Cerebellar cortex (tissue), 1 donor: ENCODE measurements at regions not wholly inside any gene's neighbourhood (a gene's known extent, or its start where the extent isn't known, plus 50 kb on each side); places are given as distances from the start of the nearest gene placed in this dataset.

Experiments used
- DNase-seq: peaks from one replicate; pipeline ENCODE4 v3.0.0-alpha.2; 2015; ENCODE audit warnings: low spot score

GRCh38 chr4:57607566-57608180, 497.5 kb upstream of the IGFBP7 start:
- no peak for DNase-seq

- no peak for DNase-seq
These were observed 495.2 kb upstream of the IGFBP7 start for GRCh38 chr4:57605376-57605775.

GRCh38 chr4:57602141-57602540, 492.0 kb upstream of the IGFBP7 start:
- no peak for DNase-seq

- DNase-seq = no peak
These were observed 480.9 kb upstream of the IGFBP7 start for GRCh38 chr4:57591073-57591472.

- no peak for DNase-seq
These were observed 478.4 kb upstream of the IGFBP7 start for GRCh38 chr4:57588557-57588956.

- DNase-seq = no peak
These were observed 470.8 kb upstream of the IGFBP7 start for GRCh38 chr4:57580710-57581599.

- DNase-seq = no peak
These were observed 465.2 kb upstream of the IGFBP7 start for GRCh38 chr4:57575426-57575825.

GRCh38 chr4:57554556-57555092, 444.4 kb upstream of the IGFBP7 start:
- no peak for DNase-seq

- no peak for DNase-seq
These were observed 443.5 kb upstream of the IGFBP7 start for GRCh38 chr4:57553728-57554127.

GRCh38 chr4:57550198-57550597, 440.0 kb upstream of the IGFBP7 start:
- no peak for DNase-seq

GRCh38 chr4:57548856-57549255, 438.7 kb upstream of the IGFBP7 start:
- no peak for DNase-seq

GRCh38 chr4:57544811-57545654, 434.8 kb upstream of the IGFBP7 start:
- no peak for DNase-seq

- DNase-seq = no peak
These were observed 394.8 kb upstream of the IGFBP7 start for GRCh38 chr4:57504797-57505530.

GRCh38 chr4:57504139-57504538, 394.0 kb upstream of the IGFBP7 start:
- no peak for DNase-seq

GRCh38 chr4:57501720-57502119, 391.5 kb upstream of the IGFBP7 start:
- no peak for DNase-seq

GRCh38 chr4:57499786-57500185, 389.6 kb upstream of the IGFBP7 start:
- no peak for DNase-seq

GRCh38 chr4:57498251-57498650, 388.1 kb upstream of the IGFBP7 start:
- no peak for DNase-seq

- no peak for DNase-seq
These were observed 386.7 kb upstream of the IGFBP7 start for GRCh38 chr4:57496697-57497471.

GRCh38 chr4:57494821-57495220, 384.6 kb upstream of the IGFBP7 start:
- DNase-seq = no peak

- no peak for DNase-seq
These were observed 382.2 kb upstream of the IGFBP7 start for GRCh38 chr4:57492251-57492878.
